Neural cell (in vitro differentiated cells): ENCODE measurements at regions not wholly inside any gene's neighbourhood (a gene's known extent, or its start where the extent isn't known, plus 50 kb on each side); places are given as distances from the start of the nearest gene placed in this dataset.

Experiments used
- H2AFZ ChIP-seq: fragments of 200-600, 300-800 bp; sonication (generic), shearing (Covaris generic); 2 replicates; pipeline ENCODE4 v1.6.0; 2014; ENCODE audit warnings: low read depth, mild to moderate bottlenecking, antibody characterized with exemption, low read length, moderate library complexity
- H3F3A ChIP-seq: fragments of 200-600 bp; shearing (Covaris generic); 2 replicates; pipeline ENCODE4 v1.6.1; 2016; ENCODE audit warnings: mild to moderate bottlenecking, moderate library complexity, mixed read lengths, antibody characterized with exemption, low read length; ENCODE audit not compliant: insufficient read depth, poor library complexity, severe bottlenecking
- H3K27ac ChIP-seq: fragments of 200-600, 300-800 bp; sonication (generic), shearing (Covaris generic); 2 replicates; pipeline ENCODE4 v1.5.1; 2014; ENCODE audit warnings: mild to moderate bottlenecking, low read length, moderate library complexity
- H3K27me3 ChIP-seq: fragments of 300-800, 200-600 bp; sonication (generic), shearing (Covaris generic); 2 replicates; pipeline ENCODE4 v1.6.0; 2014; ENCODE audit warnings: mild to moderate bottlenecking, low read depth, low read length, moderate library complexity; ENCODE audit not compliant: insufficient read depth
- H3K36me3 ChIP-seq: fragments of 300-800, 200-600 bp; sonication (generic), shearing (Covaris generic); 2 replicates; pipeline ENCODE4 v1.5.1; 2014; ENCODE audit warnings: mild to moderate bottlenecking, antibody characterized with exemption, low read length, moderate library complexity; ENCODE audit not compliant: insufficient read depth
- H3K4me2 ChIP-seq: fragments of 300-800, 200-600 bp; sonication (generic), shearing (Covaris generic); 2 replicates; pipeline ENCODE4 v1.6.0; 2014; ENCODE audit warnings: mild to moderate bottlenecking, low read length
- H3K4me3 ChIP-seq: fragments of 300-800, 200-600 bp; sonication (generic), shearing (Covaris generic); 2 replicates; pipeline ENCODE4 v1.5.1; 2014; ENCODE audit warnings: mild to moderate bottlenecking, low read length, moderate library complexity
- H3K79me2 ChIP-seq: fragments of 200-600 bp; shearing (Covaris generic); replicated peaks from 2 replicates; pipeline ENCODE4 v1.6.0; 2014; ENCODE audit warnings: mild to moderate bottlenecking, low read length, moderate library complexity; ENCODE audit not compliant: insufficient read depth
- H3K9ac ChIP-seq: fragments of 300-800, 200-600 bp; sonication (generic), shearing (Covaris generic); 2 replicates; pipeline ENCODE4 v1.6.1; 2016; ENCODE audit warnings: mild to moderate bottlenecking, low read length, mixed read lengths
- H3K9me2 ChIP-seq: fragments of 200-600 bp; shearing (Covaris generic); 2 replicates; pipeline ENCODE4 v1.6.1; 2016; ENCODE audit warnings: mild to moderate bottlenecking, low read length, mixed read lengths; ENCODE audit not compliant: insufficient read depth
- H3K9me3 ChIP-seq: fragments of 200-600, 300-800 bp; sonication (generic), shearing (Covaris generic); 2 replicates; pipeline ENCODE4 v1.6.1; 2016; ENCODE audit warnings: mild to moderate bottlenecking, mixed run types, low read length, moderate library complexity, mixed read lengths
- H4K20me1 ChIP-seq: fragments of 200-600 bp; shearing (Covaris generic); 2 replicates; pipeline ENCODE4 v1.6.1; 2016; ENCODE audit warnings: mild to moderate bottlenecking, mixed run types; ENCODE audit not compliant: insufficient read depth
- CTCF ChIP-seq: fragments of 450-650 bp; IDR thresholded peaks from 2 replicates; pipeline ENCODE4 v1.5.1; 2014; ENCODE audit warnings: antibody characterized with exemption, mild to moderate bottlenecking, moderate library complexity; ENCODE audit not compliant: poor library complexity, severe bottlenecking
- EP300 ChIP-seq: fragments of 450-650 bp; conservative IDR thresholded peaks from 2 replicates; pipeline ENCODE4 v1.6.1; 2014; ENCODE audit warnings: antibody characterized with exemption, mild to moderate bottlenecking, moderate library complexity; ENCODE audit not compliant: poor library complexity, severe bottlenecking
- EZH2 ChIP-seq: fragments of 200-600, 300-800 bp; shearing (Covaris generic), sonication (generic); IDR thresholded peaks from 2 replicates; pipeline ENCODE4 v1.6.1; 2014; ENCODE audit warnings: antibody characterized with exemption, low read length, borderline replicate concordance, mild to moderate bottlenecking; ENCODE audit not compliant: insufficient read depth, poor library complexity, severe bottlenecking
- MXI1 ChIP-seq: fragments of 450-650 bp; conservative IDR thresholded peaks from 2 replicates; pipeline ENCODE4 v1.6.1; 2014; ENCODE audit warnings: antibody characterized with exemption, mild to moderate bottlenecking; ENCODE audit not compliant: poor library complexity, severe bottlenecking
- POLR2AphosphoS5 ChIP-seq: IDR thresholded peaks from 2 replicates; pipeline ENCODE4 v1.6.1; 2012
- RAD21 ChIP-seq: fragments of 450-650 bp; conservative IDR thresholded peaks from 2 replicates; pipeline ENCODE4 v1.6.1; 2014; ENCODE audit warnings: antibody characterized with exemption, mild to moderate bottlenecking, moderate library complexity
- SMC3 ChIP-seq: fragments of 450-650 bp; conservative IDR thresholded peaks from 2 replicates; pipeline ENCODE4 v1.6.1; 2014; ENCODE audit warnings: antibody characterized with exemption, mild to moderate bottlenecking, moderate library complexity; ENCODE audit not compliant: poor library complexity
- TAF1 ChIP-seq: IDR thresholded peaks from 2 replicates; pipeline ENCODE4 v1.6.1; 2012; ENCODE audit warnings: low read depth
- TF ChIP-seq, protein P1 (sequence below): IDR thresholded peaks from 2 replicates; pipeline ENCODE4 v1.6.1; 2012; ENCODE audit warnings: borderline replicate concordance

DNA sequence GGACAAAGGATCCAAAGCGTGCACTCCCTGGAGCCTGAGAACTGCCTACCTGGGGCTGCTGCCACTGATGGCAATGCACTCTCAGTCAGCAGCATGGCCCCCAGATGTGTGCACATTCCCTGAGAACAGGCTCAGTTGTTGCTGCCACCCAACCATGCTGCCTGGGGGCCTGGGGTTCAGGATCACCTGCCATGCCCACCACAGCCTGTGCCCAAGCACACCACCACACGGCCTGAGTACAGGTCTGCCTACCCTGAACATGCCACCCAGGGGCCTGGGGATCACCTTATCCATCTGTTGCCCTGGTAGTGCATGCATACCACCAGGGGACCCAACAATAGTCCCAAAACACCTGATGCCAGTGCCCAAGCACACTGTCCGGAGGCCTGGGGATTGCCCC is 1174.5 kb downstream of the SORCS1 start:
- H3K9me2 ChIP-seq, result no peaks in the 10 kb centered on the region
- no peak overlapping the region for H3K4me2 ChIP-seq
- TF ChIP-seq MXI1 (no peak), RAD21 (no peak), CTCF (no peak), TAF1 (no peak), EZH2 (no peak), POLR2AphosphoS5 (no peak), EP300 (no peak), SMC3 (no peak)
- TF ChIP-seq, protein P1, sequence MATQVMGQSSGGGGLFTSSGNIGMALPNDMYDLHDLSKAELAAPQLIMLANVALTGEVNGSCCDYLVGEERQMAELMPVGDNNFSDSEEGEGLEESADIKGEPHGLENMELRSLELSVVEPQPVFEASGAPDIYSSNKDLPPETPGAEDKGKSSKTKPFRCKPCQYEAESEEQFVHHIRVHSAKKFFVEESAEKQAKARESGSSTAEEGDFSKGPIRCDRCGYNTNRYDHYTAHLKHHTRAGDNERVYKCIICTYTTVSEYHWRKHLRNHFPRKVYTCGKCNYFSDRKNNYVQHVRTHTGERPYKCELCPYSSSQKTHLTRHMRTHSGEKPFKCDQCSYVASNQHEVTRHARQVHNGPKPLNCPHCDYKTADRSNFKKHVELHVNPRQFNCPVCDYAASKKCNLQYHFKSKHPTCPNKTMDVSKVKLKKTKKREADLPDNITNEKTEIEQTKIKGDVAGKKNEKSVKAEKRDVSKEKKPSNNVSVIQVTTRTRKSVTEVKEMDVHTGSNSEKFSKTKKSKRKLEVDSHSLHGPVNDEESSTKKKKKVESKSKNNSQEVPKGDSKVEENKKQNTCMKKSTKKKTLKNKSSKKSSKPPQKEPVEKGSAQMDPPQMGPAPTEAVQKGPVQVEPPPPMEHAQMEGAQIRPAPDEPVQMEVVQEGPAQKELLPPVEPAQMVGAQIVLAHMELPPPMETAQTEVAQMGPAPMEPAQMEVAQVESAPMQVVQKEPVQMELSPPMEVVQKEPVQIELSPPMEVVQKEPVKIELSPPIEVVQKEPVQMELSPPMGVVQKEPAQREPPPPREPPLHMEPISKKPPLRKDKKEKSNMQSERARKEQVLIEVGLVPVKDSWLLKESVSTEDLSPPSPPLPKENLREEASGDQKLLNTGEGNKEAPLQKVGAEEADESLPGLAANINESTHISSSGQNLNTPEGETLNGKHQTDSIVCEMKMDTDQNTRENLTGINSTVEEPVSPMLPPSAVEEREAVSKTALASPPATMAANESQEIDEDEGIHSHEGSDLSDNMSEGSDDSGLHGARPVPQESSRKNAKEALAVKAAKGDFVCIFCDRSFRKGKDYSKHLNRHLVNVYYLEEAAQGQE, result no peak
- no peaks in the 10 kb centered on the region for H3F3A ChIP-seq
- H3K27ac ChIP-seq, result no peak overlapping the region
- H3K36me3 ChIP-seq, result no peaks in the 10 kb centered on the region
- H2AFZ ChIP-seq, result no peak overlapping the region
- no peak overlapping the region for H3K4me3 ChIP-seq
- H3K9me3 ChIP-seq, result no peaks in the 10 kb centered on the region
- H3K79me2 ChIP-seq, result no peaks in the 10 kb centered on the region
- no peaks in the 10 kb centered on the region for H3K27me3 ChIP-seq
- no peak overlapping the region for H3K9ac ChIP-seq
- no peaks in the 10 kb centered on the region for H4K20me1 ChIP-seq

DNA sequence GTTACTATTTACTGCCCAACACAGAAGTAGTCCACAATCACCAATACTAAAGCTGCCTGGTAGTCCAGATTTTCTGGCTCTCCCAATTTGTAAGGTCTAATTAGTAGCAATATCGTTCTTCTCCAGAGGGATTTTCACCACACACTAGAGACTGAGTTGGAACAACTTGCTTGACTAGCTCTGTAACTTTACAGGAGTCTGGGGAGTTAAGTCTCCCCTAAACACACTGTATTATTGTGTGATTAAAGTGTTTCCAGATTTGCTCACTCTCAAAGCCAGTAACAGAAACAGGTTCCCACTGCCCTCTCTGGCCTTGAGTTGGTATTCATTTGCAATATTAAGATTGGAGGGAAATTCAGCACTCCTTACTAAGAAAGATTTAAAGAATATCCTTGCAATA is 1175.7 kb downstream of the SORCS1 start:
- H3K4me3 ChIP-seq, result no peak overlapping the region
- no peak overlapping the region for H3K4me2 ChIP-seq
- H3K79me2 ChIP-seq, result no peaks in the 10 kb centered on the region
- no peaks in the 10 kb centered on the region for H3K9me3 ChIP-seq
- H3F3A ChIP-seq, result no peaks in the 10 kb centered on the region
- no peaks in the 10 kb centered on the region for H4K20me1 ChIP-seq
- no peak overlapping the region for H3K9ac ChIP-seq
- H2AFZ ChIP-seq, result no peak overlapping the region
- H3K27me3 ChIP-seq, result no peaks in the 10 kb centered on the region
- no peak overlapping the region for H3K27ac ChIP-seq
- no peaks in the 10 kb centered on the region for H3K9me2 ChIP-seq
- H3K36me3 ChIP-seq, result no peaks in the 10 kb centered on the region
- TF ChIP-seq SMC3 (no peak), TAF1 (no peak), EZH2 (no peak), EP300 (no peak), MXI1 (no peak), CTCF (no peak), RAD21 (no peak)
- TF ChIP-seq, protein P1, result no peak
